ENCODE measurements at regions not wholly inside any gene's neighbourhood (a gene's known extent, or its start where the extent isn't known, plus 50 kb on each side); places are given as distances from the start of the nearest gene placed in this dataset.

GRCh38 chr22:44442186-44442815, 55.7 kb downstream of the RTL6 start:
- intact Hi-C loops (cut with micrococcal nuclease): no loop called here

DNA sequence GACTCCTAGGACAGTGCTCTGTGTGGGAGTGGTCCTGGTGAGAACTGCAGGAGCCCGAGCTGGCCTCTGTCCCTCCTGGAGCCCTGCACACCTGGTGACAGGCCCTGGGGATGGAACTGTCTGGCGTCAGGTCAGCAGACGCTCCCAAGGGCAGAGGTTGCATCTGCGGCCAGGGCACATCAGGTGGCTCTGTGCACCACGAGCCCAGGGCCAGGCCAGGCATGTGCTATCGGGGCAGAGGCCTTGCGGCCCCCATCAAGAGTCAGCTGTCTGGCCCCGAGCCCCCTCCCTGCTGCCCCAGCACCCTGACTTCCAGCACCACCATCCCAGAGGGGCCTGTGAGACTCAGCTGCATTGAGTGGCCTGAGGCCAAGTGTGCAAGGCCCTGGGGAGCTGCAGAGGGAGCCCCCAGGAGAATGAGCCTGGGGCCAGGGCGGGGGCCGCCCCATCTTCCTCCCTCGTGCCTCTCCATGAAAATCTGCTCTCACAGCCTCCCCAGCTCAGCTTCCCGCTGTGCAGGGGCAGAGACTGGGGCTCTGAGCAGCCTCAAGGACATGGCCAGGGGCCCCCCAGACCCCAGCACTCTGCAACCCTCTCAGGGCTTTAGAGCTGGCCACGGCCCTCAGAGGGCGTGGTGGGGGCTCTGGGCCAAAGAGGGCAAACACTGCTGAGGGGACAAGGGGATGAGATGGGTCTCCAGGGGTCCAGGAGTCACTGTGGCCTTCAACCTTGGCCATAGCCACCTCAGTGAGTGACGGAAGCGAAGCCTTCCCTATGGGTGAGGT, 56.4 kb downstream of the RTL6 start:
- intact Hi-C loops (cut with micrococcal nuclease): no loop called here

DNA sequence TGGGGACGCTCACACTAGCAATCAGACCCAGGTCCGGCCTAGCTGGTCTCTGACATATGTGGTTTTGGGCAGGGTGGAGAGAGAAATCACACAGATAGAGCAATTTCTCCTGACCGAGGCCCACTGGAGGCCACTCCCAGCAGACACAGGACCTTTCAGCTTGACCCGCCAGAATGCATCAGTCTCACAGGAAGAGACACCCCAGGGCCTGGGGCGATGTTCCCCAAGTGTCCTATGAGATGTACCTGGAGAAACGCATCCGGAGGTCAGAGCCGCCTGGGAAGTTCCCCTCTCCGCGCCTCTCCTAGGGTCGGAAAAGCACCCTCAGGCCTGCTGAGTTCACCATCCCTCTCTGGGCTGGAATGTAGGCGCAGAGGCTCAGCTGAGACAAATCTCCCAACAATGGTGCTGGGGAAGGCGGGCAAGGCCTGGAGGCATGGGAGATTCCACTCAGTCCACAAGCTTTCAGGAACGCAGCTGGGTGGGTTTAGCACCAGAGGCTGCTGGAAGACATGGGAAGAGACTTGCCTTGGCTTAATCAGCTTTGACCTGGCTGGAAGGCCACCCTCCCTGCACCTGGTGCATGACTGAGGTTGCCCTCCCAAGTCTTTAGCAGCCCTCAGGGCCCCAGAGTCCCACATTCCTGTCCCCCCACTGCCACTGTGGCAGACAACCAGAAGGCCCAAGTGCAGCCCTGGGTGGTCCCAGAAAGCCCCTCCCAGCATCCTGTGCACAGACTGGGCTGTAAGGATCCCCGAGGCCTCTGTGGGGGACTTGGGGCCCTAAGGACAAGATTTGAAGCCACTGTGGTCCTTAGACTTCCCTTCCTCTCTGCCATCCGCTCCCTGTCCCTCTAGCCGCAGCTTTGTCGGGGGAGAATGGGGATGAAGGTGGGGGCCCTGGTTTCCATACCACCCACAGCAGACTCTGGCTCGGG, 57.5 kb downstream of the RTL6 start:
- intact Hi-C loops (cut with micrococcal nuclease): no loop called here

DNA sequence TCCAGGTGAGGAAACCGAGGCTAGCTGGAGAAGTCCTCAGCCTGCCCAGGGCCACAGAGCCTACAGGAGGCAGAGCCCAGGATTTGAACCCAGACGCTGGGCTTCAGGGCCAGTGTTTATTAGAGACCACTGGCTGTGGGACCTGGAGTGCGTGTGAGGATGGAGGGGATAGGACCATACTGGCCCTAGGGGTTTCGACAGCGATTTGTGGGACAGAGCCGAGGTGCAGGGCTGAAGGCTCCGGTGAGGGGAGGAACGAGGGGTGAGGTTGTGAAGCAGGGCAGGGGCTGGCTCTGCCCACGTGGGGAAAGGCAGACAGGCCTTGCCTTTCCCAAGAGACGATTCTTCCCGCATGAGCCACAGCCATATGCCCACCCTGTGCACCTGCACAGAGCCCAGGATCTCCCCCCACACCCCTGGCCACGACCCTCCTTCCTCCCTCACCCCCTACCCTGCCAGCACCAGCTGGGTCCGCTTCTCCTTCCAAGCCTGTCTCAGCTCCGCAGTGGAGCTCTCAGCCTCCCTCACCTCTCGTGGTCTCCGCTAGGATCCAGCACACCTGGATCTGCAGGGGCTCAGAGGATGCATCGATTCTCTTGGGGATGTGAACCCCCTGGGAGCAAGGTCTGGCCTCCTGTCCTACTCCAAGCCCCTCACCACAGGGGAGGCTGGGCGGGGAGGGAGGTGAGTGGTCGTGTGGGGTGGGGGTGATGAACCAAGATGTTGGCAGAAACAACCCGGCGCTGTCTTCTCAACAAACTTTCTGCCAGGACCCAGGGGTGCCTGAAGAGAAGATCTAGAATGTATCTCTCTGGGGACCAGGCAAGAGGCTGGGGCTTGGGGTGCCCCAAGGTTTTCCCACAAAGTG, 58.4 kb downstream of the RTL6 start:
- intact Hi-C loops (cut with micrococcal nuclease): no loop called here

DNA sequence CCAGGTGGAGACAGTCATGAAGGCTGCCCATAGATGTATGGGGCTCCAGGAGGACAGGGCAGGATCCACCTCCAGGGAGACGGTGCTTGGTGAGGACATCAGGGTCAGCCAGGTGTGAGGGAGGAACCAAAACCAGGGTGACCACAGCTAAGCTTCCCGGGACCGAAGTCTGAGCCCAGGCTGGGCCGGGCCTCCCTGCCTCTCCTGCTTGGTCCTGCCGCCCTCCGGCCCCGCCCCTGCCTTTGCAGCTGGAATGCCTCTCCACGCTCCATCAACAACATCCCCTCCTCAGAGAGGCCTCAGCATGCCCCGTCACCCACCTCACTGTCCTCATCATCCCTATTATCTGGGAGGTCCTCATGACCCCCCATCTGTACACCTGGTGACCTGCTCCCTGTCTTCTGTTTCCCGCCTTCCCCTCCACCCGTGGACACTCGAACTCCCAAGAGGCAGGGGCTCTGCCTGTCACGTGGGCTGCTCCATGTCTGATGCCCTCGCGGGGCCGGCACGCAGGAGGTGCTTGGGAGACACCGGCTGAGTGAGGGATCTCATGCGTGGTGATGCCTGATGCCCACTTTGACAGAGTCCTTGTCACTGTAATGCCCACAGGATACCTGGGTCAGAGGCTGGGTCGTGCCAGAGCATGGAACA, 59.4 kb downstream of the RTL6 start:
- intact Hi-C loops (cut with micrococcal nuclease): no loop called here

- intact Hi-C loops (cut with micrococcal nuclease): no loop called here
Measured at GRCh38 chr22:44438056-44438455, 60.0 kb downstream of the RTL6 start.

DNA sequence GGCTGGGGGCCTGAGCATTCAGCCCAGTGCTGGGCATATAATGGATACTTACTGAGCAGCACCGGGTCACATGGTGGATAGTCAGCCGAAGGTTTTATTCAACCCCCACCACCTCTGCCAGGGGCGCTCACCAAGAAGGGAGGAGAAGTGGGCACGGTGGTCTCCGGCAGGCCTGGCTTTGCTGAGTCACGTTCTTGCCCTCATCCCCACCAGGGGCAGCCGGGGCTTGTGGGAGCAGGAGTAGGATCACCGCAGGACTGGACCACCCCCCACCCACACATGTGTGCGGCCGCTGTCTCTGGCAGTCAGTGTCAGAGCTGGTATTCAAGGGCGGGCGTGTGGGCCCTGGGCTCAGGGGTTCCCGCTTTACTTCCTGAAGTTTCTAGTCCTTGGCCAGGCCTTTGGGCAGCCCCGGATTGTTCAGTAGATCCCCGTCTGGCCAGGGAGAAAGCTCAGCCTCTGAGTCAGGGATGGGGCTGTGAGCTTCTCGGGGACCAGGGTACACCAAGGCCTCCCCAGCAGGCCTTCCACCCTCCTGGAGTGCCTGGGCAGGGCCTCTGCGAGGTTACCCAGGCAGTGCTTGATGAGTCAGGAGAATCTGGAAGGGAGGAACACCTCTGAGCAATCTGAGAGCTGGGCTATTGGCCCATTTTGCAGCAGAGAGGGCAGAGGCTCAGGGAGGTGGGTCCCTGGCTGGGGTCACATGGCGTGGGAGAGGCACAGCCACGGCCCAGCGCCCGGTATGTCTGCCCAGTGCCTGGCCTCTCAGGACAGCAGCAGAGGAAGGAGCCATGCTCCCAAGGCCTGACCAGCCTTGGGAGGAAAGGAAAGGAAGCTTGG, 60.6 kb downstream of the RTL6 start:
- intact Hi-C loops (cut with micrococcal nuclease): no loop called here

GRCh38 chr22:44436736-44437135, 61.3 kb downstream of the RTL6 start:
- intact Hi-C loops (cut with micrococcal nuclease): no loop called here

GRCh38 chr22:44431256-44431655, 66.8 kb downstream of the RTL6 start:
- intact Hi-C loops (cut with micrococcal nuclease): no loop called here

DNA sequence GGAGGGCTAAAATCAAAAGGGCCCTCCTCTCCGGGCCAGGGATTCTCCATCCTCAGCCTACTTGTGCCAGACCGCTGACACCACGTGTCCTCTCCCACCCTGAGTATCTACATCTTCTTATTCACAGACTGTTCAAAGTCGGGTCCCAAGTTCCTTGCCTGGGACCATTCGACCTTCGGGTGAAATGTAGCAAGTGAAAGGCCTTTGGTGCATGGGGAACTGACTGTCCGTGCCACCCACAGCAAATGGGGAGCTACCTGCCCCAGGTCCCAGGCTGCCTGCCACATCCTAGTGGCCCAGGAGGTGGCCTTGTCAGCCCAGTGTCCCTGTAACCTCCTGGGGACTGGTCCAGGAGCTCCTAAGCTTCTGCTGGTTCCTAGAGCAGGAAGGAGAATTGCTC, 67.3 kb downstream of the RTL6 start:
- intact Hi-C loops (cut with micrococcal nuclease): no loop called here

- intact Hi-C loops (cut with micrococcal nuclease): no loop called here
Measured at GRCh38 chr22:44429941-44430587, 68.0 kb downstream of the RTL6 start.

- intact Hi-C loops (cut with micrococcal nuclease): no loop called here
Measured at GRCh38 chr22:44428941-44429830, 68.8 kb downstream of the RTL6 start.

DNA sequence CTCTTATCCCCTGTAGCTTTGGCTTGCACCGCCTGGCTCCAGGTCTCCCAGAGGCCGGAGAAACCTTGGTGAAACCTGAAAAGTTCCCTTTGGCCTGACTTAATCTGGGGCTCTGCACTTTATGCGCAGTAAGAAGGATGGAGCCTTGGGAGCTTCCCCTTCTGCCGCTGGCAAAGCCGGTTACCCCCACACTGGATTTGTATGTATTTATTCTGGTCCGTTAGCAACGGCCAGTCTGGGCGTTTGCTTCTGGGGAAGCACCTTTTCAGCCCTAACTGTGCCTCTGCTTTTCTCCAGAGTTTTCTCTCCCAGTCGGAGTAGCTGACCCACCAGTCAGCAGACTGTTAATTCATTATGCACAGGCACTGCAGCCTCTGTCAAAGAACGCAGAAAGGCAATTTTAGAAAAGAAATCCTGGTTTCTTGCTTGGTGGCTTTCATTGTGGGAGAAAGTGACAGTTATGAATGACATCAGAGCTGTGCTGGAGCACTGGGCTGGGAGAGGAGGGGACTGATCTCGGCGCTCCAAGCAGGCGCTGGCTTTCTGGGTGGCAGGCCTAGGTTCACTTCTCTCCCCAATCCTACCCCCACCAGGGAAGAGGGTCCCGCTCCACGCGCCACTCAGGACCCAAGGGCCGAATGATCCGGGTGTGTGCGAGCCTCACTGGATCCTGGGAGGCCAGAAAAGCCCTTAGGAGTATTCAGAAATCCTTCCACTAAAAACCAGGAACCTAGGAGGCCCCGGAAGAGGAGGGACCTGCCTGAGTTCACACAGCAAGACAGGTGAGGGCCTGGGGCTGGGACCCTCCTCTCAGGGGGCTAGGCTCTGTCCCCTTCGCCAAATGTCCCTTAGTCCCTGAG, 70.2 kb downstream of the RTL6 start:
- intact Hi-C loops (cut with micrococcal nuclease): no loop called here

GRCh38 chr22:44426981-44427380, 71.1 kb downstream of the RTL6 start:
- intact Hi-C loops (cut with micrococcal nuclease): no loop called here

- intact Hi-C loops (cut with micrococcal nuclease): no loop called here
Measured at GRCh38 chr22:44425694-44426045, 72.4 kb downstream of the RTL6 start.

- intact Hi-C loops (cut with micrococcal nuclease): no loop called here
Measured at GRCh38 chr22:44424867-44425693, 73.0 kb downstream of the RTL6 start.

GRCh38 chr22:44424359-44424682, 73.7 kb downstream of the RTL6 start:
- intact Hi-C loops (cut with micrococcal nuclease): no loop called here
